Right atrium auricular region (tissue), 2 donors: ENCODE measurements at regions not wholly inside any gene's neighbourhood (a gene's known extent, or its start where the extent isn't known, plus 50 kb on each side); places are given as distances from the start of the nearest gene placed in this dataset.

Source experiments
- DNase-seq: peaks from one replicate; pipeline ENCODE4 v3.0.0-alpha.2; 2019; ENCODE audit warnings: low spot score
- H3K27ac ChIP-seq, 2 donors: fragments of 200-600 bp; sonication (generic); 1 replicate in 1 of 2; 2 replicates in 1 of 2; pipeline ENCODE4 v1.5.1; 2016 to 2019
- H3K27me3 ChIP-seq, 2 donors: fragments of 200-600 bp; sonication (generic); one replicate each; pipeline versions ENCODE4 v1.5.1 to v1.6.0; 2017 to 2019
- H3K36me3 ChIP-seq: fragments of 200-600 bp; sonication (generic); one replicate; pipeline ENCODE4 v1.5.1; 2016
- H3K4me1 ChIP-seq, 2 donors: fragments of 200-600 bp; sonication (generic); one replicate each; pipeline versions ENCODE4 v1.5.1 to v1.6.0; 2017 to 2019
- H3K4me3 ChIP-seq, 2 donors: fragments of 200-600 bp; sonication (generic); 1 replicate in 1 of 2; 2 replicates in 1 of 2; pipeline ENCODE4 v1.5.1; 2017 to 2019; ENCODE audit warnings: mild to moderate bottlenecking in 1 of 2, moderate library complexity in 1 of 2
- H3K9me3 ChIP-seq, 2 donors: fragments of 200-600 bp; sonication (generic); one replicate each; pipeline ENCODE4 v1.5.1; 2019
- TF ChIP-seq, protein P1 (sequence below), 2 donors: fragments of 200-600 bp; sonication (generic); IDR thresholded peaks; one replicate each; pipeline ENCODE4 v1.5.1; 2019; ENCODE audit warnings: antibody characterized with exemption in 2 of 2

DNA sequence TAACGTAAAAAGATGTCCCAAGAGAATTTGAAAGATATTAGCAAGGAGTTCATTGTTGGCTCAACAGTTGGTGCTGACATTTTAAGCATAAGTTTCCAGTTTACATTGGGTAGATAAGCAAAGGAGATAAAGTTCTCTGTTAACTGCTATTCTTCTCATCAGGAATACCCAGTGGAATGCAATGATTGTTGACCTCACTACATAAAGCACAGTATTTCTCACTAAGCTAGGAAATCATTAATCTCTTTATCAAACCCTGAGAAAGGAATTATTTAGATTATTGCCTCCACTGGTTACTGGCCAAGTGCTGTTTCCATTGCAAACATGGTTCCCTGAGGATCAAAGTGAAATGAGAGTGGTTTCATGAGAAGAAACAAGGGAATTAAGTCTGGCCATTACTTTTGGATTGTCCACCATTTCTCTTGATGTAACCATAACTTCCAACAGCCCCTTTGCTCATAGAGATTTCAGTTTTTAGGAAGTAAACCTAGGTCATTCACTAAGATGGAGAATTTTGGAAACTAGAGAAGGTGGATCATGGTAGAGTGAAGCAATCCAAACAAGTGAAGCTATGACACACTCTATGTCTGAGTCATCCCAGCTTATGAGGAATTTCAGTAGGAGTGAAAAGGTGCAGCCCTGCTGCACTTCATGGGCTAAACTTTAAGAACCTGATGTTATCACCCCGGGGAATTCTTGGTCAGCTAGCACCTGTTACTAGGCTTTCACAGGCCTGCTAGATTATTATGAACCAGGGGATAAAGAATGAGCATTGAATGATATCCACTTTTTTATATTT lies 163.4 kb downstream of the AREG start:
- Histone ChIP-seq H3K4me3 (no peak overlapping the region), H3K4me1 (no peaks in the 10 kb centered on the region), H3K27ac (no peak overlapping the region), H3K9me3 (no peaks in the 10 kb centered on the region), H3K36me3 (no peaks in the 10 kb centered on the region), H3K27me3 (no peaks in the 10 kb centered on the region)
- no peak for DNase-seq
- TF ChIP-seq, protein P1, sequence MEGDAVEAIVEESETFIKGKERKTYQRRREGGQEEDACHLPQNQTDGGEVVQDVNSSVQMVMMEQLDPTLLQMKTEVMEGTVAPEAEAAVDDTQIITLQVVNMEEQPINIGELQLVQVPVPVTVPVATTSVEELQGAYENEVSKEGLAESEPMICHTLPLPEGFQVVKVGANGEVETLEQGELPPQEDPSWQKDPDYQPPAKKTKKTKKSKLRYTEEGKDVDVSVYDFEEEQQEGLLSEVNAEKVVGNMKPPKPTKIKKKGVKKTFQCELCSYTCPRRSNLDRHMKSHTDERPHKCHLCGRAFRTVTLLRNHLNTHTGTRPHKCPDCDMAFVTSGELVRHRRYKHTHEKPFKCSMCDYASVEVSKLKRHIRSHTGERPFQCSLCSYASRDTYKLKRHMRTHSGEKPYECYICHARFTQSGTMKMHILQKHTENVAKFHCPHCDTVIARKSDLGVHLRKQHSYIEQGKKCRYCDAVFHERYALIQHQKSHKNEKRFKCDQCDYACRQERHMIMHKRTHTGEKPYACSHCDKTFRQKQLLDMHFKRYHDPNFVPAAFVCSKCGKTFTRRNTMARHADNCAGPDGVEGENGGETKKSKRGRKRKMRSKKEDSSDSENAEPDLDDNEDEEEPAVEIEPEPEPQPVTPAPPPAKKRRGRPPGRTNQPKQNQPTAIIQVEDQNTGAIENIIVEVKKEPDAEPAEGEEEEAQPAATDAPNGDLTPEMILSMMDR (IDR thresholded peaks at IDR 0.05) = no peak

DNA sequence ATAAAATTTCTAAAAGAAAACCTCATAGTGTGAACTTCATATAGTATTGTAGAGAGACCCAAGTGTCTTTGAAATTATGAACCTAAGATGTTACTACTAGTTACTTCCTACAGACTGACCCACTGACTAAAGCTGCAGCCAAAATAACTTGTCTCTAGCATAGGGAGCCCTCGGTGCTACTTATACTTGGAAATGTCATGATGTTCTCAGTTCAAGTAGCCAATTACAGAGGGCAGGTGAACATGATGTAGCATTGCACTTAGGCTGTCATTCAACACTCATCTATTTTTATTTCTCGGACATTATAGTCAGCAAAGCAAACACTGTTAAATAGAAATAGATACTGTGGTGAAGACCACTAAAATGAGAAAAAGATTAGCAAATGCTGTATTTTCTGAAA lies 165.6 kb downstream of the AREG start:
- H3K4me3 ChIP-seq = no peak overlapping the region
- no peak for DNase-seq
- no peaks in the 10 kb centered on the region for H3K4me1 ChIP-seq
- no peaks in the 10 kb centered on the region for H3K36me3 ChIP-seq
- no peaks in the 10 kb centered on the region for H3K27me3 ChIP-seq
- peaks cover 0 to 4% of the 10 kb centered on the region in 2 donors for H3K9me3 ChIP-seq
- H3K27ac ChIP-seq = no peak overlapping the region
- TF ChIP-seq, protein P1 (IDR thresholded peaks at IDR 0.05) = no peak

DNA sequence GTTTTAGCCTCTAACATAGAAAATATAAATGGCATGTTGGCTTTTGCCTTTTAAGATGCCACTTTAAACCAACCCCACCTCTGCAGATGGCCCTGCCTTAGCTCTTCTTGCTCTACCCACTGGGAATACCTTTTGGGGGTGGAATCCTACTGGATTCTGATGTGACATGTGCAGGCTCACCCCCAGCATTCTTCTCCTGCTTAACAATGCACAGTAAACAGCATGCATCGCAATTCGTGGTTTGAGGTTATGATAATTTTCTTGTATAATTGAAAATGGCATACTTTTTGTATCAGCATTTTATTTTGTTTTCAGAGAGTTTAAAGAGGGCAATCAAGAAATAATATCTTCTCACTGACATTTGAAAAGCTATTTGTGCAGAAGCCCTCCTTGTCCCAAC lies 167.9 kb downstream of the AREG start:
- TF ChIP-seq, protein P1 (IDR thresholded peaks at IDR 0.05) = no peak
- H3K27me3 ChIP-seq = no peaks in the 10 kb centered on the region
- H3K4me3 ChIP-seq = no peak overlapping the region
- no peaks in the 10 kb centered on the region for H3K4me1 ChIP-seq
- H3K9me3 ChIP-seq = peaks cover 3 to 10% of the 10 kb centered on the region in 2 donors
- H3K27ac ChIP-seq = no peak overlapping the region
- no peaks in the 10 kb centered on the region for H3K36me3 ChIP-seq
- no peak for DNase-seq

DNA sequence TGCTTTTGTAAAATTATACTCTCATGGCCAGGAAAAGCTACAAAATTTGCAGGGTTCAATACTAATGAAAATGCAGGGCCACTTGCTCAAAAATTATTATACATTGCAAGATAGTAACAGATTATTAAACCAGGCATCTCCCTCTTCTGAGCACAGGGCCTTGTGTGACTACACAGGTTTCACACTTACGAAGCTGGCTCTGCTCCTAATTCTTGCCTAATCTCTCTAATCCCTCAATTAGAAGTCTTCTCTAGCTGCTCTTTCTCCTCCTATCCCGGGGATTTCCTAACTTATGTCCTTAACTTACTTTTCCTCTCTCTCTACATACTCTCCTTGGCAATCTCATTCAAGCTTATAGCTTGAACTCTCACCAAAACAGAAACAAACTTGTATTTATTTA lies 168.3 kb downstream of the AREG start:
- TF ChIP-seq, protein P1 (IDR thresholded peaks at IDR 0.05) = no peak
- DNase-seq = no peak
- Histone ChIP-seq H3K27ac (no peak overlapping the region), H3K9me3 (peaks cover 3 to 10% of the 10 kb centered on the region in 2 donors), H3K27me3 (no peaks in the 10 kb centered on the region), H3K4me3 (no peak overlapping the region), H3K36me3 (no peaks in the 10 kb centered on the region), H3K4me1 (no peaks in the 10 kb centered on the region)

DNA sequence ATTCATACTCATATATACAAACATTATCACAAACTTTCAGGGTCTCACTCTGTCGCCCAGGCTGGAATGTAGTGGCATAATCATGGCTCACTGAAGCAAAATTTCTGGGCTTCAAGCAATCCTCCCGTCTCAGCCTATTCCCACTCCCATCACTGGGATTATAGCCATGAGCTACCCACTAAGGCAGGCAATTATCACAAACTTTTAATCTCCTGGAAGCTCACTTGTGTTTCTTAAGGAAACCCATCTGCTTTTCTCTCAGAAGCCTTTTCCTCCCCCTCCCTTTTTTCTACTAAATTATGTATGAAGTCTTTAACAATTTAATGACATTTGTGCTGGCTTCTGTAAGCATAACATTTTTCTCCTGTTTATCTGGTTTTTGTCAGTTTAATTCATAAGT lies 170.5 kb downstream of the AREG start:
- no peak for DNase-seq
- H3K27me3 ChIP-seq = no peaks in the 10 kb centered on the region
- no peak overlapping the region for H3K27ac ChIP-seq
- H3K36me3 ChIP-seq = no peaks in the 10 kb centered on the region
- TF ChIP-seq, protein P1 (IDR thresholded peaks at IDR 0.05) = no peak
- H3K9me3 ChIP-seq = peaks cover 3 to 10% of the 10 kb centered on the region in 2 donors
- H3K4me1 ChIP-seq = peaks cover 0 to 12% of the 10 kb centered on the region in 2 donors
- no peak overlapping the region for H3K4me3 ChIP-seq

DNA sequence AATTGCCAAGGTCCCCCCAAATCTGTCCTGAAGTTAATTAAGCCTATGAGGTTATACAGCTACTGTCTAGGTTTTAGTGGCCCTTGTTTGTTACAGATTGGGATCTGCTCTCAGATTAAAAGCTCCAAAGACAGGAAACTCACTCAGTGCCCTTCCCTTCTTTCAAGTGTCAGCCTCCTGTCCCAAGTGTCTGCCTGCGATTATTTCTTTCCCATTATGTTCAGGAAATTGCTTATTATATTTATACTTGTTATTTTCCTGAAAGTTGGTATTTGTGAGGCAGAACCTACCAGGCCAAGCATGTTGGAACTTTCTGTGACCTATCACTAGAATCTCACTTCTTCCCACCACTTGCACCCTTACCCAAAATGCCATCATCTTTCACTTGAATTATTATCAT lies 173.2 kb downstream of the AREG start:
- H3K27me3 ChIP-seq = no peaks in the 10 kb centered on the region
- no peak overlapping the region for H3K27ac ChIP-seq
- no peak overlapping the region for H3K4me3 ChIP-seq
- no peaks in the 10 kb centered on the region for H3K36me3 ChIP-seq
- no peak for DNase-seq
- H3K9me3 ChIP-seq = peaks cover 3 to 10% of the 10 kb centered on the region in 2 donors
- TF ChIP-seq, protein P1 (IDR thresholded peaks at IDR 0.05) = no peak
- peaks cover 0 to 18% of the 10 kb centered on the region in 2 donors for H3K4me1 ChIP-seq
